Fibroblast of the aortic adventitia (primary cell): ENCODE measurements at regions not wholly inside any gene's neighbourhood (a gene's known extent, or its start where the extent isn't known, plus 50 kb on each side); places are given as distances from the start of the nearest gene placed in this dataset.

Experiments used
- DNase-seq: peaks from one replicate; pipeline ENCODE4 v3.0.0-alpha.2; 2010; ENCODE audit warnings: low read depth
- H3K4me3 ChIP-seq: 2 replicates; pipeline ENCODE4 v1.5.1; 2011; ENCODE audit warnings: low read depth, mild to moderate bottlenecking, control low read depth, low read length, moderate library complexity
- TF ChIP-seq, protein P1 (sequence below): IDR thresholded peaks from 2 replicates; pipeline ENCODE4 v1.5.1; 2011; ENCODE audit warnings: mild to moderate bottlenecking, low read length, control low read depth, inconsistent platforms; ENCODE audit not compliant: insufficient read depth

DNA sequence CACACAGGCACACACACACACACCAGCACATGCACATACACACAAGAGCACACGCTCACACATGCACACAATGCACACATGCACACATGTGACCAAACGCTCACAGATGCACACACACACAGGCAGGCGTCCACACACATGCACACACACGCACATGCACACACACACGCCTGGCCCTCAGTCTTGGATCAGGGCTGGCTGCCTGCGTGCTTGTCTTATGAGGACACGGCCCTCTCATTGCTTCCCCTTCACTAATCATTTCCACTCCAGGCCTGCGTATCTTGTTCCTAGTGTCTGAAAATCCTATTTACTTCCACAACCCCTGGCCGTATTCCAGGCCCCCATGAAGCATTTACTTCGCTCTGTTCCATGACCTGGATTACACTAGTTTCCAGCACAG is 740.5 kb downstream of the BRD1 start:
- TF ChIP-seq, protein P1, sequence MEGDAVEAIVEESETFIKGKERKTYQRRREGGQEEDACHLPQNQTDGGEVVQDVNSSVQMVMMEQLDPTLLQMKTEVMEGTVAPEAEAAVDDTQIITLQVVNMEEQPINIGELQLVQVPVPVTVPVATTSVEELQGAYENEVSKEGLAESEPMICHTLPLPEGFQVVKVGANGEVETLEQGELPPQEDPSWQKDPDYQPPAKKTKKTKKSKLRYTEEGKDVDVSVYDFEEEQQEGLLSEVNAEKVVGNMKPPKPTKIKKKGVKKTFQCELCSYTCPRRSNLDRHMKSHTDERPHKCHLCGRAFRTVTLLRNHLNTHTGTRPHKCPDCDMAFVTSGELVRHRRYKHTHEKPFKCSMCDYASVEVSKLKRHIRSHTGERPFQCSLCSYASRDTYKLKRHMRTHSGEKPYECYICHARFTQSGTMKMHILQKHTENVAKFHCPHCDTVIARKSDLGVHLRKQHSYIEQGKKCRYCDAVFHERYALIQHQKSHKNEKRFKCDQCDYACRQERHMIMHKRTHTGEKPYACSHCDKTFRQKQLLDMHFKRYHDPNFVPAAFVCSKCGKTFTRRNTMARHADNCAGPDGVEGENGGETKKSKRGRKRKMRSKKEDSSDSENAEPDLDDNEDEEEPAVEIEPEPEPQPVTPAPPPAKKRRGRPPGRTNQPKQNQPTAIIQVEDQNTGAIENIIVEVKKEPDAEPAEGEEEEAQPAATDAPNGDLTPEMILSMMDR, result no peak
- no peak overlapping the region for H3K4me3 ChIP-seq
- no peak for DNase-seq

DNA sequence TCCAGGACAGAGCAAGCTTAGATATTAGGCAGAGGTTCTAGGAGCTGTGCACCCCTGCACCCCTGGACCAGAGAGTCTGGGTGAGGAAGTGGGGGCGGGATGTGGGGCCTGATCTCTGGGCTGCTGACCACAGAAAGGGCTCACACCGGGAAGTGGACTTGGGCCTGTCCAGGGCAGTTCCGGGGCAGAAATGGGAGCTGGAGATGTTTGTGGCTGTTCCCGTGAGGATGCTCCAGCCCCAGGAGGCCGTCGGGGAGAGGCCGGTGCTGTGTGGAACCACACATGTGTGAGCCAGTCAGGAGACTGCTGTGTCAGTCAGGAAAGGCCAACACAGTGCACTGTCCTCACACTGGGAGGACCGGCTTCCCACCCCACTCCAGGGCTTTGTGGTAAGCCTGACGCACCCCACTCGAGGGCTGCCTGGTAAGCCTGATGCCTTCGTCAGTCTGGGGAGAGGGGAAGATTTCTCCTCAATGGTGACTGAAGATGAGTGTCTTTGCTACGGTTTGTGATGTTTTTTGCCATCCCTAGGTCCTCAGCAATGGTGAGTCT is 741.0 kb downstream of the BRD1 start:
- TF ChIP-seq, protein P1, result no peak
- H3K4me3 ChIP-seq, result no peak overlapping the region
- no peak for DNase-seq

DNA sequence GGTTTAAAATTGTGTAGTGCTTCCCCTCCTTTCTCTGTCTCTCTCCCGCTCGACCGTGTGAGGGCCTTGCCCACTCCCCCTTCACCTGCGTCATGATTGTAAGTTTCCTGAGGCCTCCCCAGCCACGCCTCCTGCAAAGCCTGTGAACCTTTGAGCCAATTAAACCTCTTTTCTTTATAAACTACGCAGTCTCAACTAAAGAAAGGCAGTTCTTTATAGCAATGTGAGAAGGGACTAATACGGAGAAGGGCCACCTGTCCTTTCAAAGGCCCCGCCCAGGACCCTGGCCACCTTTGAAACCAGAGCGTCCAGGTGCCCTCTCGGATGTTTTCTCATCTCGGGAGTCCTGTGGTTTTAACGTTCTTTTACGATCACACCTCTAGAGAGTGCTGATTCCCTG is 741.5 kb downstream of the BRD1 start:
- TF ChIP-seq, protein P1, result no peak
- DNase-seq, result no peak
- no peak overlapping the region for H3K4me3 ChIP-seq

DNA sequence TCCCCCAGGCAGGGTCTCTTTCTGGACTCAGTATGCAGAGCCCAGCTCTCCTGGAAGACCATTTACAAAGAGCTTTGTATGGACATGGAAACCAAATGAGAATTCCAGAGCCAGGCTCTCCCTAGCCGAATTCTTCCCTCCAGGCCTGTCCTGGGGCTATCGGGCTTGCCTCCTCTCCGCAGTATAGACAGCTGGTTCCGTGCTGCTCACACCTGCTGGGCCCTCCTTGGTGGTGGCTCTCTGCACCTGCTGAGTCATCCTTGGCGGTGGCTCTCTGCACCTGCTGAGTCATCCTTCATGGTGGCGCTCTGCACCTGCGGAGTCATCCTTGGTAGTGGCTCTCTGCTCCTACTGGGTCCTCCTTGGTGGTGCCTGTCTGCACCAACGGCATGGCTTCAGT is 743.5 kb downstream of the BRD1 start:
- TF ChIP-seq, protein P1, result no peak

DNA sequence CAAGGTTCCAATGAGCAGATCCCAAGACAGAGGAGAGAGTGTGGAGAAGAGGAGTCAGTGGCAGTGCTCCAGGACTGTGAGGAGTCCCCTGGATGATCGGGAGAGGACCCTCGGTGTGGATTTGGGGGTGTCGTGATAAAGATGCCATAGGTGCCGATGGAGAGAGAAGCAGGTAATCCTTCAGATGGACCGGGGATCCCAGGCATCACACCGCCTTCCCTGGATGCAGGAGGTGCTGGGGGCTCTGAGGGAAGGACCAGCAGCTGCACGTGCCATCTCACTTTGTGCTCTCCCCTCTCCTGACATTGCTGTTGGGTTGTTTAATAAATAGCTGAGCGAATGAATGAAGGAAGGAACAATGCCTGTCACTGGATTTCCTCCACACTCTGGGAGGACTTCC is 744.1 kb downstream of the BRD1 start:
- no peak overlapping the region for H3K4me3 ChIP-seq
- no peak for DNase-seq
- TF ChIP-seq, protein P1, result no peak

More for the DNA sequence above, 743.5 kb downstream of the BRD1 start:
- no peak for DNase-seq
- H3K4me3 ChIP-seq, result no peak overlapping the region

DNA sequence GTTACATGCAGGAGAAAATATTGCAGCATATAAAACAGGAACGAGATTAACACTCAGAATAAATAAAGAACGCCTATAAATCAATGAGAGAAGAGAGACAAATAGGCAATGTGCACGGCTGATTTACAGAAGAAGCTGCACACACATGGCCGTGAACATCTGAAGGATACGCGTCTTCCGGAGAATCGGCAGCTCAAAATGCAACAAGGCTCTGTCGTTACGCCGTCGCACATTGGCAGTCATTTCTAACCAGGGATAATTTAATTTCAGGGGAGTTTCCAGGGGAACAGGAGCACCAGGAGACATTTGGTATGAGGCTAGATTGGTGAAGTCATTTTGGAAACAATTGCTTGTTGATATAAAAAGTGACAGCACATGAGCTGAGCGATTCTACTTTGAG is 745.2 kb downstream of the BRD1 start:
- DNase-seq, result no peak
- TF ChIP-seq, protein P1, result no peak
- H3K4me3 ChIP-seq, result no peak overlapping the region

DNA sequence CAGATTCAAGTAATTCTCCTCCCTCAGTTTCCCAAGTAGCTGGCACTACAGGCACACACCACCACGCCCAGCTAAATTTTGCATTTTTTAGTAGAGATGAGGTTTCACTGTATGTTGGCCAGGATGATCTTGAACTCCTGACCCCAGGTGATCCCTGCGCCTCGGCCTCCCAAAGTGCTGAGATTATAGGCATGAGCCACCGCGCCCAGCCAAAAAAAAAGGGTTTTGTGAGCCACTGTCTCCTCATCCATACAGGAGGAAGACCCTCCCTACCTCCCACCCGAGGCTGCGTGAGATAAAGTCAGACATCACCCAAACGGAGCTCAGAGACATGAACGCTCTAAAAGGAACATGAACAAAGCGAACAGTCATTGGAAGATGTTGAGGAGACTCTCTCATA is 745.7 kb downstream of the BRD1 start:
- TF ChIP-seq, protein P1, result no peak
- no peak overlapping the region for H3K4me3 ChIP-seq
- no peak for DNase-seq
